Hematopoietic multipotent progenitor cell treated with erythropoietin and hydrocortisone succinate and interleukin-3 and kit ligand, for 17 days (in vitro differentiated cells): ENCODE measurements at regions not wholly inside any gene's neighbourhood (a gene's known extent, or its start where the extent isn't known, plus 50 kb on each side); places are given as distances from the start of the nearest gene placed in this dataset.

Source experiments
- DNase-seq: peaks from one replicate; pipeline ENCODE4 v3.0.0-alpha.2; 2015; ENCODE audit warnings: low spot score

GRCh38 chr10:10959666-10960065 is 58.0 kb upstream of the CELF2 start:
- DNase-seq, result no peak

DNA sequence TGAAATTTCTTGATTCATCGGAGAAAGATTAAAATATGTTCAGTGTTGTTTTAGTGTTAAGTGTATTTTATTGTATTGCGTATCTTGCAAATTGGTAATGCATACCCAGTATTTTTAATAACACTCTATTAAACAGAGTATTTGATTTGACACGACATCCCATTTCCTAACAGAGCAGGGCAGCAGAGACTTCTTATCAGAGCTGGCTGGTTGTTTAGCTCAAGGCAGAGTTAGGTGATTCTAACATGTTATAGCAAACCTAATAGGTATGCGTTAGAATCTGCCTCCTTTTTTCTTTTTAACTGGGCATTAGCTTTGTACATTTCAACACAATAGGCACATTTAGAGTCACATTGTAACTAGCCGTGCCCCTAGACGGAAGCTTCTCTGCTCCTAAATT is 57.1 kb upstream of the CELF2 start:
- no peak for DNase-seq

DNA sequence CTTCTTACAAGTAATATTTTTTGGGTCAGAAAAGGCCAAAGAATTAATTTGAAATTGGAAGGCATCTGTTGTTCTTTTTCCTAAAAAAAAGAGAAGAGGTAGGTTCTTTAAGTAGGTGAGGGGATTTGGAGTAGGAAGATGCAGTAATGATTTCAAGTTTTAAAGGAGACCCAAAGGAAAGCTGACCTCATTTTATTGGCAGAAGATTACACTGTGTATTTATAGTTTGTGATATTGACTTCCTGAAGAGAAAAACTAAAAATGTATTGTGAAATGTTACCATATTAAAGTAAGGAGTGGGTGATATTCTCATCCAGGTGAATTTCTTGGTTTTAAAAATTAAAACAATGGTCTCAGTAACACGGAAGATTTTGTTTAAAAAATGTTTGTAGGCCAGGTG is 56.6 kb upstream of the CELF2 start:
- no peak for DNase-seq

DNA sequence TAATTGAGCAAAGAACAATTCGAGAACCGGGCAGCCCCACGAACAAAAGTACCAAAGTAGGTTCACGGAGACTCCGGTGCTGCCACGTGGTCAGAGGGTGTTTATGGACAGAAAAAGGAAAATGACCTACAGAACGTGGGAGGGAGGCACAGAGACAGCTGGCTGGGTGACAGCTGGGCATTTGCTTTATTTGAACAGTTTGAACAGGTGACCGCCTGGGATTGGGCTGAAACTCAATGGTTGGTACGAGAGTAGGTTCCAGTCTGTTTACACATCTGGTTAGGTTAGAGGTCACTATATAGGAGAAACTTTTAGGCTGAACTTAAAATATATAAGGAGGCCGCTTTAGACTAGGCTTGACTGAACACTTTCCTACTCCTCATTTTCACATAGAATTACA is 50.6 kb upstream of the CELF2 start:
- DNase-seq, result no peak

- DNase-seq, result no peak
Observed at GRCh38 chr10:10967581-10968256, 50.0 kb upstream of the CELF2 start.
